H1 (cell line): ENCODE measurements at regions not wholly inside any gene's neighbourhood (a gene's known extent, or its start where the extent isn't known, plus 50 kb on each side); places are given as distances from the start of the nearest gene placed in this dataset.

Experiments used
- CTCF ChIA-PET: fragments of 300-600 bp; sonication (Branson Sonifier 250); formaldehyde crosslinking; loops from one replicate; lab custom pipeline; 2021; ENCODE audit not compliant: partially characterized antibody; lab: Charles Lee
- POLR2A ChIA-PET: fragments of 300-600 bp; sonication (Branson Sonifier 250); formaldehyde crosslinking; loops from one replicate; lab custom pipeline; 2021; ENCODE audit warnings: inconsistent platforms; ENCODE audit not compliant: partially characterized antibody; lab: Charles Lee
- DNase-seq, 2 experiments: peaks; one replicate each; pipeline versions ENCODE4 v3.0.0 to v3.0.0-alpha.2; 2010 to 2022; ENCODE audit warnings: low spot score in 2 of 2, low read depth in 1 of 2, mixed read lengths in 1 of 2
- FAIRE-seq: peaks from 2 replicates; lab custom pipeline; 2011; peaks lifted over from hg19 to GRCh38; lab: Jason Lieb, UNC
- H2AFZ ChIP-seq: 2 replicates; pipeline ENCODE4 v1.8.1; 2012; ENCODE audit warnings: low read length, inconsistent platforms
- H2AK5ac ChIP-seq: 2 replicates; pipeline ENCODE4 v1.6.1; 2013; ENCODE audit warnings: low read depth, low read length
- H2BK120ac ChIP-seq: replicated peaks from 2 replicates; pipeline ENCODE3; 2013; ENCODE audit warnings: low read depth, low read length, inconsistent platforms
- H2BK12ac ChIP-seq: 2 replicates; pipeline ENCODE4 v1.6.1; 2013; ENCODE audit warnings: low read depth, low read length
- H2BK15ac ChIP-seq: 2 replicates; pipeline ENCODE4 v1.6.1; 2013; ENCODE audit warnings: low read length
- H2BK20ac ChIP-seq: 2 replicates; pipeline ENCODE4 v1.6.1; 2013; ENCODE audit warnings: low read length
- H2BK5ac ChIP-seq: 2 replicates; pipeline ENCODE4 v1.6.1; 2013; ENCODE audit warnings: low read depth, low read length
- H3K14ac ChIP-seq: 2 replicates; pipeline ENCODE4 v1.6.1; 2013; ENCODE audit warnings: inconsistent platforms; ENCODE audit not compliant: insufficient read length
- H3K18ac ChIP-seq: 2 replicates; pipeline ENCODE4 v1.6.1; 2013; ENCODE audit warnings: low read length; ENCODE audit errors: extremely low read depth
- H3K23ac ChIP-seq: 2 replicates; pipeline ENCODE4 v1.6.1; 2013; ENCODE audit warnings: inconsistent platforms; ENCODE audit not compliant: insufficient read length
- H3K23me2 ChIP-seq: 2 replicates; pipeline ENCODE4 v1.6.1; 2013; ENCODE audit warnings: low read depth, low read length
- H3K27ac ChIP-seq: 2 replicates; pipeline ENCODE4 v1.6.1; 2011; ENCODE audit warnings: low read depth, low read length, inconsistent platforms
- H3K27me3 ChIP-seq, 4 experiments: replicated peaks in 1 of 4; 1 replicate in 1 of 4; 2 replicates in 3 of 4; pipeline versions ENCODE4 v1.6.1 to v1.8.1; 2011 to 2013; ENCODE audit warnings: low read length in 3 of 4, mild to moderate bottlenecking in 3 of 4, inconsistent platforms in 2 of 4, mixed read lengths in 2 of 4, moderate library complexity in 1 of 4; ENCODE audit not compliant: control insufficient read depth in 3 of 4, insufficient read depth in 3 of 4; ENCODE audit errors: extremely low read depth in 1 of 4
- H3K36me3 ChIP-seq, 4 experiments: 2 replicates each; pipeline versions ENCODE4 v1.6.1 to v1.8.1; 2011 to 2013; ENCODE audit warnings: mild to moderate bottlenecking in 4 of 4, low read length in 3 of 4, moderate library complexity in 2 of 4, control low read depth in 1 of 4, inconsistent platforms in 1 of 4; ENCODE audit not compliant: insufficient read depth in 4 of 4, control insufficient read depth in 2 of 4
- H3K4ac ChIP-seq: replicated peaks from 2 replicates; pipeline ENCODE3; 2013; ENCODE audit warnings: low read length, low read depth, mixed read lengths, inconsistent platforms; ENCODE audit not compliant: insufficient read length
- H3K4me1 ChIP-seq, 4 experiments: replicated peaks in 1 of 4; 1 replicate in 1 of 4; 2 replicates in 3 of 4; pipeline versions ENCODE4 v1.6.1 to v1.8.1; 2011 to 2013; ENCODE audit warnings: low read length in 3 of 4, inconsistent platforms in 2 of 4, mixed read lengths in 1 of 4; ENCODE audit not compliant: insufficient read depth in 4 of 4, control insufficient read depth in 3 of 4
- H3K4me2 ChIP-seq, 2 experiments: 2 replicates each; pipeline versions ENCODE4 v1.6.1 to v1.8.1; 2011 to 2013; ENCODE audit warnings: low read depth in 2 of 2, low read length in 2 of 2, control low read depth in 1 of 2, inconsistent platforms in 1 of 2, mild to moderate bottlenecking in 1 of 2; ENCODE audit not compliant: insufficient read depth in 1 of 2
- H3K4me3 ChIP-seq, 4 experiments: fragments of 200-600, 300-600 bp in 1 of 4; sonication (generic), shearing (Covaris generic), sonication (Bioruptor Twin) in 1 of 4; 2 replicates each; pipeline versions ENCODE4 v1.5.1 to v1.8.1; 2011 to 2016; ENCODE audit warnings: low read length in 4 of 4, low read depth in 3 of 4, control low read depth in 2 of 4, inconsistent platforms in 2 of 4, mild to moderate bottlenecking in 2 of 4, mixed read lengths in 1 of 4, moderate library complexity in 1 of 4; ENCODE audit not compliant: insufficient read depth in 2 of 4; ENCODE audit errors: extremely low read depth in 1 of 4
- H3K56ac ChIP-seq: replicated peaks from 2 replicates; pipeline ENCODE3; 2013; ENCODE audit warnings: low read depth, mild to moderate bottlenecking, mixed read lengths, low read length, inconsistent platforms; ENCODE audit not compliant: insufficient read length
- H3K79me1 ChIP-seq: 2 replicates; pipeline ENCODE4 v1.6.1; 2013; ENCODE audit warnings: low read depth, low read length, control low read depth
- H3K79me2 ChIP-seq, 2 experiments: 2 replicates each; pipeline versions ENCODE4 v1.6.1 to v1.8.1; 2012 to 2013; ENCODE audit warnings: low read length in 2 of 2, mild to moderate bottlenecking in 2 of 2, inconsistent platforms in 1 of 2; ENCODE audit not compliant: insufficient read depth in 2 of 2, control insufficient read depth in 1 of 2
- H3K9ac ChIP-seq, 4 experiments: replicated peaks in 1 of 4; 1 replicate in 1 of 4; 2 replicates in 3 of 4; pipeline versions ENCODE4 v1.6.1 to v1.8.1; 2011 to 2013; ENCODE audit warnings: low read depth in 3 of 4, low read length in 3 of 4, control low read depth in 2 of 4, mild to moderate bottlenecking in 2 of 4, moderate library complexity in 2 of 4, inconsistent platforms in 1 of 4; ENCODE audit errors: extremely low read depth in 1 of 4
- H3K9me3 ChIP-seq, 2 experiments: 2 replicates each; pipeline versions ENCODE4 v1.6.1 to v1.8.1; 2012 to 2013; ENCODE audit warnings: mild to moderate bottlenecking in 2 of 2, moderate library complexity in 2 of 2, control low read depth in 1 of 2, inconsistent platforms in 1 of 2, low read depth in 1 of 2, low read length in 1 of 2, mixed read lengths in 1 of 2; ENCODE audit not compliant: insufficient read depth in 2 of 2
- H4K20me1 ChIP-seq, 2 experiments: replicated peaks in 1 of 2; 2 replicates each; pipeline versions ENCODE3 to v1.8.1; 2011 to 2013; ENCODE audit warnings: inconsistent platforms in 2 of 2, low read length in 2 of 2, mild to moderate bottlenecking in 1 of 2; ENCODE audit not compliant: insufficient read depth in 2 of 2, control insufficient read depth in 1 of 2
- H4K5ac ChIP-seq: 2 replicates; pipeline ENCODE4 v1.6.1; 2013; ENCODE audit warnings: low read length, low read depth, mixed read lengths, inconsistent platforms; ENCODE audit not compliant: insufficient read length
- H4K8ac ChIP-seq: 2 replicates; pipeline ENCODE4 v1.8.0; 2013; ENCODE audit warnings: mild to moderate bottlenecking, moderate library complexity, low read length, inconsistent platforms; ENCODE audit not compliant: insufficient read depth; ENCODE audit errors: extremely low read depth
- H4K91ac ChIP-seq: replicated peaks from 2 replicates; pipeline ENCODE3; 2013; ENCODE audit warnings: low read length, mixed read lengths, inconsistent platforms; ENCODE audit not compliant: insufficient read length
- KDM4A ChIP-seq: IDR thresholded peaks from one replicate; pipeline ENCODE4 v1.7.1; 2012; ENCODE audit warnings: low read depth, mild to moderate bottlenecking, moderate library complexity, low read length, inconsistent platforms; ENCODE audit not compliant: severe bottlenecking
- RBBP5 ChIP-seq: IDR thresholded peaks from 2 replicates; pipeline ENCODE4 v1.7.1; 2012; ENCODE audit warnings: low read depth, mild to moderate bottlenecking, inconsistent platforms, low read length, moderate library complexity, borderline replicate concordance
- RNF2 ChIP-seq: fragments of 200-900, 300-1000 bp; sonication (generic); IDR thresholded peaks from 2 replicates; pipeline ENCODE4 v1.7.1; 2016; ENCODE audit warnings: borderline replicate concordance, low read depth, mild to moderate bottlenecking, antibody characterized with exemption, low read length; ENCODE audit not compliant: poor library complexity, severe bottlenecking; ENCODE audit errors: missing control alignments
- WGBS, 2 experiments: shearing (Covaris generic) in 1 of 2; methylation state at CpG; one replicate each; pipeline versions ENCODE4 v1.1.6 to v1.1.7; 2013 to 2015; ENCODE audit warnings: low lambda C conversion rate in 2 of 2, mixed read lengths in 2 of 2, inconsistent platforms in 1 of 2, low coverage in 1 of 2, missing lambda C conversion rate in 1 of 2; ENCODE audit not compliant: insufficient replicate concordance in 2 of 2, insufficient coverage in 1 of 2, insufficient read length in 1 of 2; ENCODE audit errors: extremely low coverage in 1 of 2, missing lambda C conversion rate in 1 of 2; 5-methylcytosine and 5-hydroxymethylcytosine counted together

DNA sequence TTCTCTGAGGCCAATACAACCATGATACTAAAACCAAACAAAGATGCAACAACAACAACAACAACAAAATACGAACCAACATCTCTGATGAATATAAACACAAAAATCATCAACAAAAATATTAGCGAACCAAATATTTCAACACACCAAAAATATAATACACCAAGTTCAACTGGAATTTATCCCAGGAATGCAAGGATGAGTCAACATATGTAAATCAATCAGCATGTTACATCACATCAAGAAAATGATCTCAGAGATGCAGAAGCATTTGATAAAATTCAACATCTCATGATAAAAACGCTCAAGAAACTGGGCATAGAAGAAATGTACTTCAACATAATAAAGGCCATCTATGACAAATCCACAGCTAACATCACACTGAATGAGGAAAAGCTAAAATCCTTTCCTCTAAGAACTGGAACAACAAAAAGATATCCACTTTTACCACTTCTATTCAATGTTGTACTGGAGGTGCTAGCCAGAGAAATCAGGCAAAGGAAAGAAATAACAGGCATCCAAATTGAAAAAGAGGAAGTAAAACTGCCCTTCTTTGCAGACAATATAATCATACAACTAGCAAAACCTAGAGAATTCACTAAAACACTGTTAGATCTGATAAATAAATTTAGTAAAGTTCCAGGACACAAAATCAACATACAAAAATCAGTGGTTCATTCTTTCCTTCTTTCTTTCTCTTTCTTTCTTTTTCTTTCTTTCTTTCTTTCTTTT, 2448.7 kb upstream of the PCDH20 start:
- Histone ChIP-seq H3K4me1 (no peaks in the 10 kb centered on the region), H4K8ac (no peak overlapping the region), H3K23ac (no peak overlapping the region), H3K18ac (no peak overlapping the region), H2BK15ac (no peak overlapping the region), H4K91ac (no peak overlapping the region), H3K4me3 (no peak overlapping the region), H3K14ac (no peak overlapping the region), H3K79me1 (no peaks in the 10 kb centered on the region), H4K5ac (no peak overlapping the region), H2BK120ac (no peak overlapping the region), H2BK12ac (no peak overlapping the region), H3K23me2 (no peaks in the 10 kb centered on the region), H3K4me2 (no peak overlapping the region), H3K27me3 (no peaks in the 10 kb centered on the region), H4K20me1 (no peaks in the 10 kb centered on the region), H2BK20ac (no peak overlapping the region), H3K27ac (no peak overlapping the region), H2AK5ac (no peak overlapping the region), H3K56ac (no peak overlapping the region), H3K36me3 (no peaks in the 10 kb centered on the region), H3K79me2 (no peaks in the 10 kb centered on the region), H2BK5ac (no peak overlapping the region), H3K4ac (no peak overlapping the region), H3K9ac (no peak overlapping the region), H2AFZ (no peak overlapping the region), H3K9me3 (no peaks in the 10 kb centered on the region)
- WGBS, 2 experiments: 91 to 100% methylated on average over 1 to 3 of the region's 3 CpGs
- no peak for FAIRE-seq
- no peak for TF ChIP-seq KDM4A
- no peak for TF ChIP-seq RBBP5
- no peak for TF ChIP-seq RNF2
- no peak for DNase-seq
- ChIA-PET POLR2A (no interaction called here), CTCF (interaction anchor here (0.6 kb wide), 1 partner anchor 372 kb away, joined by 3 read pairs; no protein-coding TSS in a partner anchor)
